ENCODE measurements at regions not wholly inside any gene's neighbourhood (a gene's known extent, or its start where the extent isn't known, plus 50 kb on each side); places are given as distances from the start of the nearest gene placed in this dataset.

DNA sequence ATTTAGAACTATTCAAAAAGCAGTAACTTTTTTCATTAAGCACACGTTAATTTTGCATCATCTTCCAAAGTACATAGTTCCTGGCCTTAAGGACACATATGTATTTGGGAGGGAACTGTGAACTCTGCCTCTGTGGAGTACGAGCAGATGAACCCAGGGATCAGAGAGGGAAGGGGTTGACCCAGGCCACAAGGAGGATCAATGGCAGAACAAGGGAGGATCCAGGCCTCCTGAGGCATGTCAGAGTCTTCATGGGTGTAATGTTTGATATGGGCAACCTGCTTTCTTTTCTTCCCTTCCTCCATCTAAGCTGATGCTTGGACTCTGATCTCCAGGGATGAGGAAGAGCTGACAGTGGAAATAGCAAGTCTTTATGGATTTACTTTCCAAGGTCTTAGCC, 164.0 kb downstream of the SH2D4B start:
- TF ChIP-seq, protein P1, sequence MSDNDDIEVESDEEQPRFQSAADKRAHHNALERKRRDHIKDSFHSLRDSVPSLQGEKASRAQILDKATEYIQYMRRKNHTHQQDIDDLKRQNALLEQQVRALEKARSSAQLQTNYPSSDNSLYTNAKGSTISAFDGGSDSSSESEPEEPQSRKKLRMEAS (IDR thresholded peaks at IDR 0.05; ENCODE audit: low read depth) = no peak
- TF ChIP-seq CTCF (IDR thresholded peaks at IDR 0.05) (no peak), GATA2 (CRISPR knock-in tag; IDR thresholded peaks at IDR 0.05) (no peak), TCF12 (IDR thresholded peaks at IDR 0.05) (no peak), CHD2 (IDR thresholded peaks at IDR 0.05; ENCODE audit: low read length, partially characterized antibody) (no peak), JUND (IDR thresholded peaks at IDR 0.05) (no peak), RCOR1 (IDR thresholded peaks at IDR 0.05; ENCODE audit: low read length) (no peak), YY1 (IDR thresholded peaks at IDR 0.05; ENCODE audit: low read depth) (no peak), POLR2AphosphoS5 (IDR thresholded peaks at IDR 0.05; ENCODE audit: low read depth, low read length) (no peak)
